HCT116 (cell line): ENCODE measurements at regions not wholly inside any gene's neighbourhood (a gene's known extent, or its start where the extent isn't known, plus 50 kb on each side); places are given as distances from the start of the nearest gene placed in this dataset.

ENCODE experiments used
- ATAC-seq: fragments of 200-7000 bp; cut with Tn5 transposase; 2 replicates; pipeline ENCODE4 v1.9.1; 2020; ENCODE audit warnings: mild to moderate bottlenecking, moderate library complexity
- BruUV-seq: library from RNA; stranded (reverse); fragments of 400-500 nt; replicated peaks from 2 replicates; lab custom pipeline; 2021; lab: Mats Ljungman, UMichigan
- CTCF ChIA-PET: fragments of 300-600 bp; sonication (Branson Sonifier 250); formaldehyde crosslinking; loops from one replicate; lab custom pipeline; 2021; ENCODE audit warnings: antibody characterized with exemption; lab: Charles Lee
- POLR2A ChIA-PET: fragments of 300-600, 350-600 bp; sonication (Branson Sonifier 250); formaldehyde crosslinking; loops from one replicate; lab custom pipeline; 2021; ENCODE audit warnings: antibody characterized with exemption; lab: Charles Lee
- RAD21 ChIA-PET, 2 experiments: fragments of 300-600 bp; sonication (Branson Sonifier 250); formaldehyde crosslinking; loops; one replicate each; lab custom pipeline; 2023; ENCODE audit warnings: low total read pairs in 2 of 2; ENCODE audit not compliant: uncharacterized antibody in 2 of 2, unreplicated experiment in 2 of 2, low non-redundant PET in 1 of 2; lab: Charles Lee
- DNase-seq: peaks from one replicate; pipeline ENCODE4 v3.0.0-alpha.2; 2010; ENCODE audit warnings: low read depth, low spot score
- H2AFZ ChIP-seq: fragments of 200-600 bp; shearing (Covaris generic), sonication (generic); 2 replicates; pipeline ENCODE4 v1.6.1; 2017; ENCODE audit warnings: low read depth, mixed run types, mixed read lengths, antibody characterized with exemption, low read length; ENCODE audit not compliant: poor library complexity, severe bottlenecking
- H3K27ac ChIP-seq: 2 replicates; pipeline ENCODE4 v1.5.1; 2012; ENCODE audit warnings: low read depth, low read length
- H3K27me3 ChIP-seq: fragments of 200-600 bp; sonication (generic); 2 replicates; pipeline ENCODE4 v1.6.1; 2016; ENCODE audit warnings: mixed run types, low read length, mixed read lengths; ENCODE audit not compliant: insufficient read depth
- H3K36me3 ChIP-seq, 2 experiments: fragments of 200-500 bp in 1 of 2; fragments of 200-600 bp in 1 of 2; sonication (Bioruptor generic) in 1 of 2; sonication (generic) in 1 of 2; 2 replicates each; pipeline versions ENCODE4 v1.5.1 to v1.6.1; 2014 to 2016; ENCODE audit warnings: low read length in 2 of 2, inconsistent platforms in 1 of 2, mixed read lengths in 1 of 2, mixed run types in 1 of 2; ENCODE audit not compliant: insufficient read depth in 2 of 2, control insufficient read depth in 1 of 2
- H3K4me1 ChIP-seq, 2 experiments: fragments of 200-600 bp in 1 of 2; sonication (generic) in 1 of 2; 2 replicates each; pipeline versions ENCODE4 v1.5.1 to v1.6.1; 2012 to 2017; ENCODE audit warnings: low read length in 2 of 2, inconsistent platforms in 1 of 2, mild to moderate bottlenecking in 1 of 2, mixed read lengths in 1 of 2, mixed run types in 1 of 2, moderate library complexity in 1 of 2; ENCODE audit not compliant: insufficient read depth in 2 of 2, control insufficient read depth in 1 of 2
- H3K4me2 ChIP-seq: fragments of 200-600 bp; sonication (generic); 2 replicates; pipeline ENCODE4 v1.6.1; 2017; ENCODE audit warnings: mixed run types, low read length, mixed read lengths
- H3K4me3 ChIP-seq, 2 experiments: fragments of 200-600 bp in 1 of 2; sonication (generic) in 1 of 2; replicated peaks in 1 of 2; 2 replicates each; pipeline ENCODE4 v1.5.1; 2011 to 2016; ENCODE audit warnings: low read length in 2 of 2, control low read depth in 1 of 2, low read depth in 1 of 2, mild to moderate bottlenecking in 1 of 2, mixed read lengths in 1 of 2, mixed run types in 1 of 2
- H3K79me2 ChIP-seq: fragments of 200-600 bp; sonication (generic); 2 replicates; pipeline ENCODE4 v1.6.1; 2017; ENCODE audit warnings: mild to moderate bottlenecking, mixed run types, low read length, moderate library complexity, mixed read lengths; ENCODE audit not compliant: insufficient read depth
- H3K9ac ChIP-seq: fragments of 200-600 bp; sonication (generic); 2 replicates; pipeline ENCODE4 v1.6.1; 2016; ENCODE audit warnings: low read length, mixed read lengths
- H3K9me2 ChIP-seq: fragments of 200-600 bp; sonication (generic), shearing (Covaris generic); 2 replicates; pipeline ENCODE4 v1.6.1; 2017; ENCODE audit warnings: mixed run types, mild to moderate bottlenecking, moderate library complexity; ENCODE audit not compliant: insufficient read depth
- H3K9me3 ChIP-seq, 2 experiments: fragments of 200-500 bp in 1 of 2; fragments of 200-600 bp in 1 of 2; sonication (Bioruptor generic) in 1 of 2; sonication (generic) in 1 of 2; 2 replicates each; pipeline ENCODE4 v1.6.1; 2014 to 2017; ENCODE audit warnings: low read length in 2 of 2, mixed read lengths in 2 of 2, inconsistent platforms in 1 of 2, low read depth in 1 of 2, mild to moderate bottlenecking in 1 of 2, mixed run types in 1 of 2, moderate library complexity in 1 of 2; ENCODE audit not compliant: control insufficient read depth in 1 of 2, insufficient read depth in 1 of 2
- H4K20me1 ChIP-seq: fragments of 200-600 bp; sonication (generic), shearing (Covaris generic); 2 replicates; pipeline ENCODE4 v1.6.1; 2017; ENCODE audit warnings: mixed run types, mild to moderate bottlenecking, moderate library complexity; ENCODE audit not compliant: insufficient read depth
- EZH2 ChIP-seq: fragments of 200-600 bp; sonication (generic); IDR thresholded peaks from 2 replicates; pipeline ENCODE4 v1.6.1; 2017; ENCODE audit warnings: antibody characterized with exemption, mixed run types
- EZH2phosphoT487 ChIP-seq: fragments of 200-600 bp; IDR thresholded peaks from 2 replicates; pipeline ENCODE4 v1.6.1; 2018; ENCODE audit warnings: antibody characterized with exemption, borderline replicate concordance
- JUND ChIP-seq: IDR thresholded peaks from 2 replicates; pipeline ENCODE4 v1.6.1; 2012
- POLR2AphosphoS5 ChIP-seq: IDR thresholded peaks from 2 replicates; pipeline ENCODE4 v1.6.1; 2011; ENCODE audit warnings: mild to moderate bottlenecking, low read depth, low read length, moderate library complexity
- ZBTB33 ChIP-seq: IDR thresholded peaks from 2 replicates; pipeline ENCODE4 v1.6.1; 2011; ENCODE audit warnings: mild to moderate bottlenecking, low read length, moderate library complexity; ENCODE audit not compliant: insufficient replicate concordance; ENCODE audit errors: extremely low read depth
- ZNF274 ChIP-seq: fragments of 200-500 bp; sonication (Bioruptor generic); IDR thresholded peaks from 2 replicates; pipeline ENCODE4 v1.6.1; 2014; ENCODE audit warnings: mild to moderate bottlenecking, low read depth, low read length, inconsistent platforms
- intact Hi-C: fragments of 100-400 bp; cut with micrococcal nuclease; formaldehyde crosslinking; loops from 2 replicates; pipeline ENCODE4 v1.10.0; 2022

GRCh38 chrX:121958886-121959285, 911.5 kb downstream of the GLUD2 start:
- Histone ChIP-seq H4K20me1 (no peaks in the 10 kb centered on the region), H3K27me3 (no peaks in the 10 kb centered on the region), H3K4me3 (no peak overlapping the region), H3K9ac (no peak overlapping the region), H3K36me3 (no peaks in the 10 kb centered on the region), H2AFZ (no peak overlapping the region), H3K9me2 (no peaks in the 10 kb centered on the region), H3K9me3 (no peaks in the 10 kb centered on the region), H3K4me1 (no peaks in the 10 kb centered on the region), H3K79me2 (no peaks in the 10 kb centered on the region), H3K27ac (no peak overlapping the region), H3K4me2 (no peak overlapping the region)
- TF ChIP-seq EZH2phosphoT487 (no peak), JUND (no peak), ZBTB33 (no peak), POLR2AphosphoS5 (no peak), ZNF274 (no peak)
- ChIA-PET POLR2A (no interaction called here), CTCF (no interaction called here), RAD21 (no interaction called here)
- BruUV-seq, result no TSS peak
- DNase-seq (no peak), ATAC-seq (no peak)
- intact Hi-C loops, result no loop called here

GRCh38 chrX:121975671-121976070, 928.3 kb downstream of the GLUD2 start:
- no peak for TF ChIP-seq EZH2
- TF ChIP-seq, all 23 proteins: peak for 0
- Histone ChIP-seq H2AFZ (no peak overlapping the region), H3K79me2 (no peaks in the 10 kb centered on the region), H3K27ac (no peak overlapping the region), H3K36me3 (no peaks in the 10 kb centered on the region), H3K9me2 (no peaks in the 10 kb centered on the region), H3K4me2 (no peak overlapping the region), H4K20me1 (no peaks in the 10 kb centered on the region), H3K4me3 (no peak overlapping the region), H3K27me3 (no peaks in the 10 kb centered on the region), H3K4me1 (no peaks in the 10 kb centered on the region), H3K9ac (no peak overlapping the region), H3K9me3 (no peaks in the 10 kb centered on the region)
- no TSS peak for BruUV-seq
- DNase-seq, result no peak
- intact Hi-C loops, result no loop called here
- ChIA-PET RAD21 (no interaction called here), POLR2A (no interaction called here), CTCF (no interaction called here)
- ATAC-seq, result no peak
